Thoracic aorta (tissue), 2 donors: ENCODE measurements at regions not wholly inside any gene's neighbourhood (a gene's known extent, or its start where the extent isn't known, plus 50 kb on each side); places are given as distances from the start of the nearest gene placed in this dataset.
"Not testable (repeated sequence)": the region's sequence is repeated elsewhere in the genome, so short reads cannot be mapped to it uniquely, and the experiment has no call there.

Source experiments
- ATAC-seq: fragments of 150-250 bp; one replicate; pipeline ENCODE4 v1.8.0; 2017; ENCODE audit warnings: low read depth; ENCODE audit not compliant: insufficient number of reproducible peaks, low FRiP score
- DNase-seq: peaks from one replicate; pipeline ENCODE4 v3.0.0-alpha.2; 2020; ENCODE audit warnings: low spot score
- H3K27ac ChIP-seq, 2 donors: fragments of 200-600 bp; sonication (generic); 1 replicate in 1 of 2; 2 replicates in 1 of 2; pipeline ENCODE4 v1.5.1; 2016; ENCODE audit warnings: mild to moderate bottlenecking in 2 of 2, moderate library complexity in 2 of 2
- H3K27me3 ChIP-seq: fragments of 200-600 bp; sonication (generic); replicated peaks from 2 replicates; pipeline ENCODE4 v1.6.0; 2016; ENCODE audit warnings: mild to moderate bottlenecking; ENCODE audit not compliant: insufficient read depth
- H3K36me3 ChIP-seq: fragments of 200-600 bp; sonication (generic); one replicate; pipeline ENCODE4 v1.5.1; 2016
- H3K4me1 ChIP-seq, 2 donors: fragments of 200-600 bp; sonication (generic); 1 replicate in 1 of 2; 2 replicates in 1 of 2; pipeline versions ENCODE4 v1.5.1 to v1.6.0; 2016; ENCODE audit warnings: low read depth in 2 of 2, mild to moderate bottlenecking in 1 of 2; ENCODE audit not compliant: control insufficient read depth in 1 of 2
- H3K4me3 ChIP-seq: fragments of 200-600 bp; sonication (generic); 2 replicates; pipeline ENCODE4 v1.5.1; 2016; ENCODE audit warnings: mild to moderate bottlenecking
- H3K9me3 ChIP-seq: fragments of 200-600 bp; sonication (generic); 2 replicates; pipeline ENCODE4 v1.5.1; 2016
- TF ChIP-seq, protein P1 (sequence below): fragments of 200-600 bp; sonication (generic); IDR thresholded peaks from one replicate; pipeline ENCODE4 v1.5.1; 2019; ENCODE audit warnings: antibody characterized with exemption

DNA sequence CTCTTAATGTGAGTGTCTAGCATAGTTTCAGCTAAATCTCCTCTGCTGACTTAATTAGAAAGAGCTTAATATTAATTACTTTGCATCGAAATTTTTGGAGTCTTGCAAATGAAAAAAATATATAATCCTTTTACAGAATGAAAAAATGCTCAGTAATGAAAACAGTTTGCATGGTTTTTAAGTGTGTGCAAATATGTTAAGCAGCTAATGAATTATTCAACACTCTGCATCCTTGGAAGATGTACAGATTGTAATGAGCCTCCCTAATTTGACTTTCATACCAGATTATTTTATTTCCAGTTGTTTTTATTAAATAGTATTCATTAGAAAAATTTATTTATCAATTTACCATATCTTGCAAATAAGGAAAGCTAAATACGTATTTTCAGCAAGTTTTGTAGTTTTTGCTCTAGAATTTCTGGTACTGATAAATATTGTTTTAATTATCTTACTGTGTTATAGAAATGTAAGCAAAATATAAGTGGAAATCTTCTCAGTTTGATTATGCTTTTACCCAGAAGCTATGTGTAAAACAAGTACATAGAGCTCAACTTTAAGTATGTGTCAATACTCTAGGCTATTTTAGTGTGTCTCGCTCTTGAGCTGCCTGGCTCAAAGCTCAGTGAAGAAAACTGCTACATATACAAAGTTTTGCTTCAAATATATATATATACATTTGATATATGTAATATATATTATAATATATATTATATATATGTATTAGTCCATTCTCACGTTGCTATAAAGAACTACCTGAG, 714.9 kb upstream of the LUZP2 start:
- no peaks in the 10 kb centered on the region for H3K4me1 ChIP-seq

DNA sequence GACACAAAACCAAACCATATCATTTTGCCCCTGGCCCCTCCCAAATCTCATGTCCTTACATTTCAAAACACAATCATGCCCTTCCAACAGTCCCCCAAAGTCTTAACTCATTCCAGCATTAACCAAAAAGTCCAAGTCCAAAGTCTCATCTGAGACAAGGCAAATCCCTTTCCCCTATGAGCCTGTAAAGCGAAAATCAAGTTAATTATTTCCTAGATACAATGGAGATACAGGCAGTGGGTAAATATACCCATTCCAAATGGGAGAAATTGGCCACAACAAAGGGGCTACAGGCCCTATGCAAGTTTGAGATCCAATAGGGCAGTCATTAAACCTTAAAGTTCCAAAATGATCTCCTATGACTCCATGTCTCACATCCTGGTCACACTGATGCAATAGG, 709.9 kb upstream of the LUZP2 start:
- not testable (repeated sequence) for H3K36me3 ChIP-seq, H3K9me3 ChIP-seq, ATAC-seq, H3K27me3 ChIP-seq, H3K4me3 ChIP-seq, DNase-seq, H3K4me1 ChIP-seq, H3K27ac ChIP-seq

More for the DNA sequence above, 714.9 kb upstream of the LUZP2 start:
- no peak overlapping the region for H3K4me3 ChIP-seq
- ATAC-seq (no peak), DNase-seq (no peak)
- H3K27ac ChIP-seq, result no peak overlapping the region
- TF ChIP-seq, protein P1, sequence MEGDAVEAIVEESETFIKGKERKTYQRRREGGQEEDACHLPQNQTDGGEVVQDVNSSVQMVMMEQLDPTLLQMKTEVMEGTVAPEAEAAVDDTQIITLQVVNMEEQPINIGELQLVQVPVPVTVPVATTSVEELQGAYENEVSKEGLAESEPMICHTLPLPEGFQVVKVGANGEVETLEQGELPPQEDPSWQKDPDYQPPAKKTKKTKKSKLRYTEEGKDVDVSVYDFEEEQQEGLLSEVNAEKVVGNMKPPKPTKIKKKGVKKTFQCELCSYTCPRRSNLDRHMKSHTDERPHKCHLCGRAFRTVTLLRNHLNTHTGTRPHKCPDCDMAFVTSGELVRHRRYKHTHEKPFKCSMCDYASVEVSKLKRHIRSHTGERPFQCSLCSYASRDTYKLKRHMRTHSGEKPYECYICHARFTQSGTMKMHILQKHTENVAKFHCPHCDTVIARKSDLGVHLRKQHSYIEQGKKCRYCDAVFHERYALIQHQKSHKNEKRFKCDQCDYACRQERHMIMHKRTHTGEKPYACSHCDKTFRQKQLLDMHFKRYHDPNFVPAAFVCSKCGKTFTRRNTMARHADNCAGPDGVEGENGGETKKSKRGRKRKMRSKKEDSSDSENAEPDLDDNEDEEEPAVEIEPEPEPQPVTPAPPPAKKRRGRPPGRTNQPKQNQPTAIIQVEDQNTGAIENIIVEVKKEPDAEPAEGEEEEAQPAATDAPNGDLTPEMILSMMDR, result no peak
- no peaks in the 10 kb centered on the region for H3K36me3 ChIP-seq
- H3K27me3 ChIP-seq, result no peaks in the 10 kb centered on the region
- no peaks in the 10 kb centered on the region for H3K9me3 ChIP-seq

DNA sequence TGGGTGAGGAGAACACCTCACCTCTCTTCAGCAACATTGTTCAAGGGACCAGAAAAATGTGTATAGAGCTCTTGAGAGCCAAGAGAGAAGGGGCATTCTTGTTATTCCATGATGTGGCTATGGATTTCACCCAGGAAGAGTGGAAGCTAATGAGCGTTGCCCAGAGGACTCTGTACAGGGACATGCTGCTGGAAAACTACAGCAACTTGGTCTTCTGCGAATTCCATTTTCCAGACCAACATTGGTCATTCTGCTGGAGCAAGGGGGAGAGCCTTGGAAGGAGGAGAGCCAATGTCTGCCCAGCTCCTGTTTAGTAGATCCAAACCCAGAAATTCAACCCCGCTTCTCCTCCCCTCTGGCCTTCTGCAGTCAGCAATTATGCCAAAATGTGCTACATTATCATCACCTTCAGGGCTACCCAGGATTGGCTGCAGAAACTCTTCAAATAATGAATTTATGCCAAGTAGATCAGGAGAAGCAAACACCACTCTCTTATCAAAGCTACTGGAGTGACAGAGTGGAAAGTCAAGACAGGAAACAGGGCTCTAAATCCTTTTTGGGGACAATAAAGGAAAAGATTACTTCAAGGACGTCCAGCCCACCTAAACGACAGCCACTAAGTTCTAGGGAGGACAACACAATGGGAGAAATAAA, 707.5 kb upstream of the LUZP2 start:
- Histone ChIP-seq H3K27me3 (no peaks in the 10 kb centered on the region), H3K27ac (no peak overlapping the region), H3K4me3 (no peak overlapping the region), H3K9me3 (no peaks in the 10 kb centered on the region), H3K4me1 (no peaks in the 10 kb centered on the region), H3K36me3 (no peaks in the 10 kb centered on the region)
- DNase-seq (no peak), ATAC-seq (no peak)
- TF ChIP-seq, protein P1, result no peak

DNA sequence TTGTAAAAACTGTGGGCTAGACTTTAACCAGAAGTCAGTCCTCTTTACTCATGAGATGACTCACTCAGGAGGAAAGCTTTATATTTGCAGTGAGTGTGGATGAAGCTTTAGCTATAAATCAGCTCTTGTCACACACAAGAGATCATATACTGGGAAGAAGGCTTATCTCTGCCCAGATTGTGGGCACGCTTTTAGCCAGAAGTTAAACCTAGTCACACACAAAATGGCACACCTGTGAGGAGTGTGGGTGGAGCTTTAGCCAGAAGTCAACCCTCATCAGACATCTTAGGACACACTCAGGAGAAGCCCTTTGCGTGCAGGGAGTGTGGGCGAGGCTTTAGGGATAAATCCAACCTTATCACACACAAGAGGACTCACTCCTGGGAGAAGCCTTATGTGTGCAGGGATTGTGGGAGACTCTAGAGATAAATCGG, 706.9 kb upstream of the LUZP2 start:
- no peak overlapping the region for H3K4me3 ChIP-seq
- H3K27ac ChIP-seq, result no peak overlapping the region
- no peak for DNase-seq

DNA sequence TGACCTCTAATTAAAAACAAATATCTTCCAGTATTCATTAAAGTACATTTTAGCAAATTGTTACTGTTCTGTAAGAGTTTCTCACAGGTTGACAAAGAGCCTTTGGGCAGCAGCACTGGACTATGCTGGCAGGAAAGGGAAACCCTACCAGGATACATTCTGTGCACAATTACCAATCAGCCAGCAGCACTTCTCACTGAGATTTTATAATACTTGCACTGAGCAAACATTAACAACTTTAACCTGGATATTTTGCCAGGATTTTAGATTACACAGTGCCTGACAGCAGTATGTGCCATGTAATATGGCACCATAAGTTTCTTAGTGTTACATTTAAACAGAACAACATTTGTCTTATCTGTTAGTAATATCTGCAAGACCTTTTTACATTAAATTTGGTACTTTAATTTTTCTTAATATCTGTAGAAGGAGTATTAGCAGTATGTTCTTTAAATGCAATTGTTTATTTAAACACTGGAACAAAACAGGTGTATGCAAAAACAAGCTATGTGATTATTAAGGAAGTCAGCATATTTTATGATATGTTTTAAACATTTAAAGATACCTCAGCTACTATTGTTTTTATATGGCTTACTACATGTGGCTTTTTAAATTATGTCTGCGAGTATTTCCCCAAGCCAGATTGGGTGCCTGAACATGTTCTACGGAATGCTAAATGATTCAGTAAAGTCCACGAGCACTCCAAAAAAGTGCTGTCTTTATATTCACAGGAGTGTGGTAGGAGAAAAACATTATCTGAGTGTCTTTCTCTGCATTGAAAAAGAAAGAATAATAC, 699.0 kb upstream of the LUZP2 start:
- Histone ChIP-seq H3K27me3 (no peaks in the 10 kb centered on the region), H3K36me3 (no peaks in the 10 kb centered on the region), H3K27ac (no peak overlapping the region), H3K4me1 (no peaks in the 10 kb centered on the region), H3K9me3 (no peaks in the 10 kb centered on the region), H3K4me3 (no peak overlapping the region)
- no peak for DNase-seq
- TF ChIP-seq, protein P1, result no peak
- ATAC-seq, result no peak

More for the DNA sequence above, 706.9 kb upstream of the LUZP2 start:
- no peak for ATAC-seq
- H3K4me1 ChIP-seq, result no peaks in the 10 kb centered on the region
- no peaks in the 10 kb centered on the region for H3K9me3 ChIP-seq
- no peaks in the 10 kb centered on the region for H3K27me3 ChIP-seq
- TF ChIP-seq, protein P1, result no peak
- H3K36me3 ChIP-seq, result no peaks in the 10 kb centered on the region

DNA sequence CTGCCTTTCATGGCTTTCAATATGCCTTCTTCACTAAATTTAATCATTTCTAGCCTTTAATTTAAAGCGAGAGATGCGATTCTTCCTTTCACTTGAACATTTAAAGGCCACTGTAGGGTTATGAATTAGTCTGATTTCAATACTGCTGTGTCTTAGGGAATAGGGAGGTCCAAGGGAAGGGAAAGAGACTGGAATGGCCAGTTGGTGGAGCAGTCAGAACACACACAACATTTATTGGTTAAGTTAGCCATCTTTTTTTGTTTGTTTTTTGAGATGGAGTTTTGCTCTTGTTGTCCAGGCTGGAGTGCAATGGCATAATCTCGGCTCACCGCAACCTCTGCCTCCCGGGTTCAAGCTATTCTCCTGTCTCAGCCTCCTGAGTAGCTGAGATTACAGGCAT, 662.5 kb upstream of the LUZP2 start:
- not testable (repeated sequence) for H3K4me3 ChIP-seq, H3K4me1 ChIP-seq, H3K9me3 ChIP-seq, H3K27me3 ChIP-seq, H3K36me3 ChIP-seq, DNase-seq, H3K27ac ChIP-seq, ATAC-seq
